ENCODE measurements at regions not wholly inside any gene's neighbourhood (a gene's known extent, or its start where the extent isn't known, plus 50 kb on each side); places are given as distances from the start of the nearest gene placed in this dataset.
"Not testable (repeated sequence)": the region's sequence is repeated elsewhere in the genome, so short reads cannot be mapped to it uniquely, and the experiment has no call there.

- no peak overlapping the region for H3K4me3 ChIP-seq (ENCODE audit: low read depth, low read length)
- no peak for TF ChIP-seq CTCF (conservative IDR thresholded peaks at IDR 0.05; ENCODE audit: low read depth, low read length)
- no peak for DNase-seq (ENCODE audit: low read depth)
These were observed 56.6 kb upstream of the ZPLD1 start for GRCh38 chr3:102378216-102378615.

- not testable (repeated sequence) for H3K4me3 ChIP-seq (ENCODE audit: low read depth, low read length); DNase-seq (ENCODE audit: low read depth)
These were observed 52.6 kb upstream of the ZPLD1 start for GRCh38 chr3:102382201-102382600.
